Body of pancreas (tissue), 4 donors: ENCODE measurements at regions not wholly inside any gene's neighbourhood (a gene's known extent, or its start where the extent isn't known, plus 50 kb on each side); places are given as distances from the start of the nearest gene placed in this dataset.

Experiments
- ATAC-seq: fragments of 150-250 bp; one replicate; pipeline ENCODE4 v1.9.1; 2016
- DNase-seq, 4 donors: peaks; one replicate each; pipeline ENCODE4 v3.0.0-alpha.2; 2019
- H3K27ac ChIP-seq, 4 donors: fragments of 200-600 bp; sonication (generic); 1 replicate in 3 of 4; 2 replicates in 1 of 4; pipeline versions ENCODE4 v1.5.1 to v1.6.1; 2016 to 2019; ENCODE audit warnings: mild to moderate bottlenecking in 1 of 4, mixed read lengths in 1 of 4, moderate library complexity in 1 of 4
- H3K27me3 ChIP-seq, 2 donors: fragments of 200-600 bp; sonication (generic); one replicate each; pipeline ENCODE4 v1.6.0; 2016; ENCODE audit warnings: mild to moderate bottlenecking in 1 of 2
- H3K36me3 ChIP-seq, 2 donors: fragments of 200-600 bp; sonication (generic); replicated peaks in 1 of 2; 2 replicates each; pipeline ENCODE4 v1.5.1; 2016; ENCODE audit warnings: low read depth in 2 of 2; ENCODE audit not compliant: insufficient read depth in 1 of 2
- H3K4me1 ChIP-seq: fragments of 200-600 bp; sonication (generic); one replicate; pipeline ENCODE4 v1.6.0; 2016
- H3K4me3 ChIP-seq, 2 donors: fragments of 200-600 bp; sonication (generic); 1 replicate in 1 of 2; 2 replicates in 1 of 2; pipeline ENCODE4 v1.5.1; 2016 to 2019
- H3K9me3 ChIP-seq, 3 donors: fragments of 200-600 bp; sonication (generic); 1 replicate in 2 of 3; 2 replicates in 1 of 3; pipeline ENCODE4 v1.5.1; 2016
- CTCF ChIP-seq, 7 experiments: fragments of 450-650 bp in 4 of 7; fragments of 200-600 bp in 3 of 7; sonication (generic) in 3 of 7; IDR thresholded peaks; one replicate each; pipeline ENCODE4 v1.5.1; 2016 to 2019; ENCODE audit warnings: antibody characterized with exemption in 7 of 7
- POLR2A ChIP-seq, 3 donors: fragments of 450-650 bp; IDR thresholded peaks; one replicate each; pipeline ENCODE4 v1.6.1; 2016; ENCODE audit warnings: antibody characterized with exemption in 3 of 3, mild to moderate bottlenecking in 2 of 3
- WGBS, 2 donors: methylation state at CpG; one replicate each; pipeline ENCODE4 v1.1.5; 2017; 5-methylcytosine and 5-hydroxymethylcytosine counted together
- intact Hi-C: fragments of 100-400 bp; cut with DNase I; formaldehyde crosslinking; loops from one replicate; pipeline ENCODE4 v1.15.1; 2023

GRCh38 chr4:33218238-33218637 is 2498.1 kb downstream of the PCDH7 start:
- H3K4me1 ChIP-seq: no peaks in the 10 kb centered on the region
- WGBS, 2 donors: 45 to 60% methylated on average over 5 of the region's 5 CpGs
- no peak overlapping the region for H3K4me3 ChIP-seq
- TF ChIP-seq POLR2A (IDR thresholded peaks at IDR 0.05) (no peak), CTCF (IDR thresholded peaks at IDR 0.05) (no peak)
- H3K9me3 ChIP-seq: no peaks in the 10 kb centered on the region
- DNase-seq (no peak), ATAC-seq (no peak)
- intact Hi-C loops: no loop called here
- no peak overlapping the region for H3K27ac ChIP-seq
- H3K36me3 ChIP-seq: no peaks in the 10 kb centered on the region
- H3K27me3 ChIP-seq: no peaks in the 10 kb centered on the region

- Histone ChIP-seq H3K9me3 (no peaks in the 10 kb centered on the region), H3K4me1 (no peaks in the 10 kb centered on the region), H3K27me3 (no peaks in the 10 kb centered on the region), H3K4me3 (no peak overlapping the region), H3K27ac (no peak overlapping the region), H3K36me3 (no peaks in the 10 kb centered on the region)
- TF ChIP-seq CTCF (IDR thresholded peaks at IDR 0.05) (no peak), POLR2A (IDR thresholded peaks at IDR 0.05) (no peak)
- ATAC-seq (no peak), DNase-seq (no peak)
- WGBS, 2 donors: 32 to 53% methylated on average over 2 of the region's 2 CpGs
- intact Hi-C loops: no loop called here
Observed at GRCh38 chr4:33226133-33226532, 2506.0 kb downstream of the PCDH7 start.

GRCh38 chr4:33226783-33227182 is 2506.6 kb downstream of the PCDH7 start:
- no peak overlapping the region for H3K4me3 ChIP-seq
- TF ChIP-seq POLR2A (IDR thresholded peaks at IDR 0.05): no peak
- TF ChIP-seq CTCF (IDR thresholded peaks at IDR 0.05): no peak
- WGBS, 2 donors: 63 to 65% methylated on average over 1 of the region's 1 CpG
- no peaks in the 10 kb centered on the region for H3K36me3 ChIP-seq
- intact Hi-C loops: no loop called here
- H3K27ac ChIP-seq: no peak overlapping the region
- no peak for DNase-seq
- no peaks in the 10 kb centered on the region for H3K4me1 ChIP-seq
- no peaks in the 10 kb centered on the region for H3K27me3 ChIP-seq
- ATAC-seq: no peak
- no peaks in the 10 kb centered on the region for H3K9me3 ChIP-seq

- no peak overlapping the region for H3K27ac ChIP-seq
- no peaks in the 10 kb centered on the region for H3K36me3 ChIP-seq
- no peak for DNase-seq
- no peaks in the 10 kb centered on the region for H3K27me3 ChIP-seq
- intact Hi-C loops: no loop called here
- TF ChIP-seq POLR2A (IDR thresholded peaks at IDR 0.05): no peak
- no peak for TF ChIP-seq CTCF (IDR thresholded peaks at IDR 0.05)
- H3K4me3 ChIP-seq: no peak overlapping the region
- WGBS, 2 donors: 69 to 73% methylated on average over 10 of the region's 10 CpGs
- no peak for ATAC-seq
- no peaks in the 10 kb centered on the region for H3K4me1 ChIP-seq
- no peaks in the 10 kb centered on the region for H3K9me3 ChIP-seq
Observed at GRCh38 chr4:33255094-33255493, 2534.9 kb downstream of the PCDH7 start.

GRCh38 chr4:33255507-33255906 is 2535.3 kb downstream of the PCDH7 start:
- TF ChIP-seq POLR2A (IDR thresholded peaks at IDR 0.05): no peak
- TF ChIP-seq CTCF (IDR thresholded peaks at IDR 0.05): no peak
- Histone ChIP-seq H3K27ac (no peak overlapping the region), H3K9me3 (no peaks in the 10 kb centered on the region), H3K4me3 (no peak overlapping the region), H3K27me3 (no peaks in the 10 kb centered on the region), H3K4me1 (no peaks in the 10 kb centered on the region), H3K36me3 (no peaks in the 10 kb centered on the region)
- WGBS, 2 donors: 54 to 60% methylated on average over 6 of the region's 6 CpGs
- no peak for ATAC-seq
- intact Hi-C loops: no loop called here
- no peak for DNase-seq
